Neural cell (in vitro differentiated cells): ENCODE measurements at regions not wholly inside any gene's neighbourhood (a gene's known extent, or its start where the extent isn't known, plus 50 kb on each side); places are given as distances from the start of the nearest gene placed in this dataset.

Experiments
- CTCF ChIP-seq: fragments of 450-650 bp; IDR thresholded peaks from 2 replicates; pipeline ENCODE4 v1.5.1; 2014; ENCODE audit warnings: antibody characterized with exemption, mild to moderate bottlenecking, moderate library complexity; ENCODE audit not compliant: poor library complexity, severe bottlenecking
- EP300 ChIP-seq: fragments of 450-650 bp; conservative IDR thresholded peaks from 2 replicates; pipeline ENCODE4 v1.6.1; 2014; ENCODE audit warnings: antibody characterized with exemption, mild to moderate bottlenecking, moderate library complexity; ENCODE audit not compliant: poor library complexity, severe bottlenecking
- EZH2 ChIP-seq: fragments of 200-600, 300-800 bp; shearing (Covaris generic), sonication (generic); IDR thresholded peaks from 2 replicates; pipeline ENCODE4 v1.6.1; 2014; ENCODE audit warnings: antibody characterized with exemption, low read length, borderline replicate concordance, mild to moderate bottlenecking; ENCODE audit not compliant: insufficient read depth, poor library complexity, severe bottlenecking
- MXI1 ChIP-seq: fragments of 450-650 bp; conservative IDR thresholded peaks from 2 replicates; pipeline ENCODE4 v1.6.1; 2014; ENCODE audit warnings: antibody characterized with exemption, mild to moderate bottlenecking; ENCODE audit not compliant: poor library complexity, severe bottlenecking
- POLR2AphosphoS5 ChIP-seq: IDR thresholded peaks from 2 replicates; pipeline ENCODE4 v1.6.1; 2012
- RAD21 ChIP-seq: fragments of 450-650 bp; conservative IDR thresholded peaks from 2 replicates; pipeline ENCODE4 v1.6.1; 2014; ENCODE audit warnings: antibody characterized with exemption, mild to moderate bottlenecking, moderate library complexity
- SMC3 ChIP-seq: fragments of 450-650 bp; conservative IDR thresholded peaks from 2 replicates; pipeline ENCODE4 v1.6.1; 2014; ENCODE audit warnings: antibody characterized with exemption, mild to moderate bottlenecking, moderate library complexity; ENCODE audit not compliant: poor library complexity
- TF ChIP-seq, protein P1 (sequence below): IDR thresholded peaks from 2 replicates; pipeline ENCODE4 v1.6.1; 2012; ENCODE audit warnings: borderline replicate concordance

- TF ChIP-seq POLR2AphosphoS5 (no peak), MXI1 (no peak), EP300 (no peak), CTCF (no peak), EZH2 (no peak), RAD21 (no peak), SMC3 (no peak)
- TF ChIP-seq, protein P1, sequence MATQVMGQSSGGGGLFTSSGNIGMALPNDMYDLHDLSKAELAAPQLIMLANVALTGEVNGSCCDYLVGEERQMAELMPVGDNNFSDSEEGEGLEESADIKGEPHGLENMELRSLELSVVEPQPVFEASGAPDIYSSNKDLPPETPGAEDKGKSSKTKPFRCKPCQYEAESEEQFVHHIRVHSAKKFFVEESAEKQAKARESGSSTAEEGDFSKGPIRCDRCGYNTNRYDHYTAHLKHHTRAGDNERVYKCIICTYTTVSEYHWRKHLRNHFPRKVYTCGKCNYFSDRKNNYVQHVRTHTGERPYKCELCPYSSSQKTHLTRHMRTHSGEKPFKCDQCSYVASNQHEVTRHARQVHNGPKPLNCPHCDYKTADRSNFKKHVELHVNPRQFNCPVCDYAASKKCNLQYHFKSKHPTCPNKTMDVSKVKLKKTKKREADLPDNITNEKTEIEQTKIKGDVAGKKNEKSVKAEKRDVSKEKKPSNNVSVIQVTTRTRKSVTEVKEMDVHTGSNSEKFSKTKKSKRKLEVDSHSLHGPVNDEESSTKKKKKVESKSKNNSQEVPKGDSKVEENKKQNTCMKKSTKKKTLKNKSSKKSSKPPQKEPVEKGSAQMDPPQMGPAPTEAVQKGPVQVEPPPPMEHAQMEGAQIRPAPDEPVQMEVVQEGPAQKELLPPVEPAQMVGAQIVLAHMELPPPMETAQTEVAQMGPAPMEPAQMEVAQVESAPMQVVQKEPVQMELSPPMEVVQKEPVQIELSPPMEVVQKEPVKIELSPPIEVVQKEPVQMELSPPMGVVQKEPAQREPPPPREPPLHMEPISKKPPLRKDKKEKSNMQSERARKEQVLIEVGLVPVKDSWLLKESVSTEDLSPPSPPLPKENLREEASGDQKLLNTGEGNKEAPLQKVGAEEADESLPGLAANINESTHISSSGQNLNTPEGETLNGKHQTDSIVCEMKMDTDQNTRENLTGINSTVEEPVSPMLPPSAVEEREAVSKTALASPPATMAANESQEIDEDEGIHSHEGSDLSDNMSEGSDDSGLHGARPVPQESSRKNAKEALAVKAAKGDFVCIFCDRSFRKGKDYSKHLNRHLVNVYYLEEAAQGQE = no peak
Measured at GRCh38 chr20:40758790-40759189, 69.8 kb upstream of the MAFB start.
